ENCODE measurements at regions not wholly inside any gene's neighbourhood (a gene's known extent, or its start where the extent isn't known, plus 50 kb on each side); places are given as distances from the start of the nearest gene placed in this dataset.

GRCh38 chr6:145420599-145420998 lies 314.7 kb downstream of the EPM2A start:
- TF ChIP-seq TAF1 (IDR thresholded peaks at IDR 0.05; ENCODE audit: low read depth) (no peak), REST (IDR thresholded peaks at IDR 0.05; ENCODE audit: low read depth) (no peak), CEBPB (IDR thresholded peaks at IDR 0.05) (no peak), NFIC (IDR thresholded peaks at IDR 0.05) (no peak), EP300 (IDR thresholded peaks at IDR 0.05; ENCODE audit: borderline replicate concordance) (no peak), RAD21 (IDR thresholded peaks at IDR 0.05; ENCODE audit: low read depth) (no peak), USF1 (IDR thresholded peaks at IDR 0.05) (no peak), MAX (IDR thresholded peaks at IDR 0.05) (no peak), YY1 (IDR thresholded peaks at IDR 0.05; ENCODE audit: low read depth) (no peak)
